Neuronal stem cell (in vitro differentiated cells): ENCODE measurements at regions not wholly inside any gene's neighbourhood (a gene's known extent, or its start where the extent isn't known, plus 50 kb on each side); places are given as distances from the start of the nearest gene placed in this dataset.

Experiments
- DNase-seq: peaks from one replicate; pipeline ENCODE4 v3.0.0-alpha.2; 2013; ENCODE audit warnings: low spot score
- H2AFZ ChIP-seq: one replicate; pipeline ENCODE4 v1.6.1; 2013; ENCODE audit warnings: mild to moderate bottlenecking, low read length, inconsistent platforms
- H2AK5ac ChIP-seq: 2 replicates; pipeline ENCODE4 v1.6.1; 2013; ENCODE audit warnings: low read depth, mild to moderate bottlenecking, inconsistent platforms, low read length, moderate library complexity, mixed read lengths
- H2BK120ac ChIP-seq: 2 replicates; pipeline ENCODE4 v1.6.1; 2013; ENCODE audit warnings: low read depth, mild to moderate bottlenecking, inconsistent platforms, low read length, moderate library complexity, mixed read lengths
- H2BK12ac ChIP-seq: one replicate; pipeline ENCODE4 v1.6.1; 2013; ENCODE audit warnings: low read length, inconsistent platforms
- H2BK15ac ChIP-seq: 2 replicates; pipeline ENCODE4 v1.6.1; 2013; ENCODE audit warnings: mild to moderate bottlenecking, low read length, inconsistent platforms, mixed read lengths
- H2BK5ac ChIP-seq: one replicate; pipeline ENCODE4 v1.6.1; 2013; ENCODE audit warnings: inconsistent platforms, mild to moderate bottlenecking, low read length, moderate library complexity
- H3K14ac ChIP-seq: one replicate; pipeline ENCODE4 v1.6.1; 2013; ENCODE audit warnings: low read length, inconsistent platforms
- H3K18ac ChIP-seq: 2 replicates; pipeline ENCODE4 v1.6.1; 2013; ENCODE audit warnings: low read length, inconsistent platforms
- H3K23ac ChIP-seq: 2 replicates; pipeline ENCODE4 v1.6.1; 2013; ENCODE audit warnings: low read depth, mild to moderate bottlenecking, mixed read lengths, low read length, inconsistent platforms; ENCODE audit not compliant: poor library complexity
- H3K27ac ChIP-seq: replicated peaks from 3 replicates; pipeline ENCODE4 v1.5.1; 2013; ENCODE audit warnings: low read length, inconsistent platforms
- H3K27me3 ChIP-seq, 3 experiments: 2 replicates each; pipeline ENCODE4 v1.6.1; 2013; ENCODE audit warnings: low read length in 3 of 3, mild to moderate bottlenecking in 2 of 3, inconsistent platforms in 1 of 3, low read depth in 1 of 3, mixed read lengths in 1 of 3, moderate library complexity in 1 of 3; ENCODE audit not compliant: control insufficient read depth in 3 of 3, insufficient read depth in 3 of 3
- H3K36me3 ChIP-seq, 2 donors: replicated peaks in 1 of 2; 2 replicates each; pipeline ENCODE4 v1.6.1; 2013; ENCODE audit warnings: low read length in 2 of 2; ENCODE audit not compliant: control insufficient read depth in 2 of 2, insufficient read depth in 2 of 2
- H3K4ac ChIP-seq: 2 replicates; pipeline ENCODE4 v1.6.1; 2013; ENCODE audit warnings: inconsistent platforms, mild to moderate bottlenecking, low read length, moderate library complexity
- H3K4me1 ChIP-seq, 2 donors: 1 replicate in 1 of 2; 2 replicates in 1 of 2; pipeline ENCODE4 v1.6.1; 2013; ENCODE audit warnings: low read length in 2 of 2, low read depth in 1 of 2; ENCODE audit not compliant: control insufficient read depth in 2 of 2, insufficient read depth in 1 of 2
- H3K4me2 ChIP-seq: one replicate; pipeline ENCODE4 v1.6.1; 2013; ENCODE audit warnings: mild to moderate bottlenecking, low read length, inconsistent platforms; ENCODE audit not compliant: insufficient read depth, poor library complexity, severe bottlenecking
- H3K4me3 ChIP-seq, 2 donors: 2 replicates each; pipeline ENCODE4 v1.5.1; 2013; ENCODE audit warnings: low read length in 2 of 2, mild to moderate bottlenecking in 2 of 2, inconsistent platforms in 1 of 2, moderate library complexity in 1 of 2
- H3K79me1 ChIP-seq: one replicate; pipeline ENCODE4 v1.6.1; 2013; ENCODE audit warnings: low read depth, mild to moderate bottlenecking, inconsistent platforms, low read length, moderate library complexity
- H3K9ac ChIP-seq: one replicate; pipeline ENCODE4 v1.6.1; 2013; ENCODE audit warnings: mild to moderate bottlenecking, low read depth, low read length, inconsistent platforms; ENCODE audit not compliant: poor library complexity
- H3K9me3 ChIP-seq, 2 donors: replicated peaks in 1 of 2; 2 replicates each; pipeline versions ENCODE3 to v1.6.1; 2013; ENCODE audit warnings: low read length in 2 of 2, mild to moderate bottlenecking in 2 of 2, inconsistent platforms in 1 of 2, low read depth in 1 of 2, mixed read lengths in 1 of 2, moderate library complexity in 1 of 2; ENCODE audit not compliant: control insufficient read depth in 2 of 2, insufficient read depth in 1 of 2
- H4K8ac ChIP-seq: one replicate; pipeline ENCODE4 v1.6.1; 2013; ENCODE audit warnings: low read depth, mild to moderate bottlenecking, inconsistent platforms, low read length, moderate library complexity
- H4K91ac ChIP-seq: one replicate; pipeline ENCODE4 v1.6.1; 2013; ENCODE audit warnings: low read length, low read depth, mild to moderate bottlenecking, inconsistent platforms; ENCODE audit not compliant: poor library complexity
- WGBS, 2 donors: extraction: QIAGEN DNeasy Blood & Tissue Kit; methylation state at CpG; one replicate each; pipeline ENCODE4 v1.1.7; 2013; ENCODE audit warnings: missing lambda C conversion rate in 2 of 2, mixed read lengths in 1 of 2; ENCODE audit not compliant: insufficient read length in 2 of 2, insufficient replicate concordance in 1 of 2; ENCODE audit errors: extremely low coverage in 2 of 2; 5-methylcytosine and 5-hydroxymethylcytosine counted together

DNA sequence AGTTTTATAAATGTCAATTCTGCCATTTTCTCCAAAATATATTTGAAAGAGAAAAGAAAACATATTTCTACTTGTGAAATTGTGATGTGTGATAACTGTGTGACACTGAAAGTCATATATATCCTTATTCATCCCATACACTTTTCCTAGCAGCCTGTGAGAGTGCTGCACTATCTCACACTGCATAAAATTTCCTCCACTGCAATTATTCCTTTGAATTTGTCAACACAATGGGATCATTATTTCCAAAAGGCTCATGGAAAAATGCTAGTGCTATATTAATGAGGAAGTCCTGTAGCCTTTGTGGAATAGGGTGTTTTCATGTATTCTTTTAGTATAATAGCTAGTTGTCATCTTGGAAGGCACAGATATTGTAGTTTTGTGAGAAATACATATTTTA lies 504.1 kb downstream of the RPL10L start:
- Histone ChIP-seq H2BK15ac (no peak overlapping the region), H3K9me3 (no peaks in the 10 kb centered on the region), H2BK12ac (no peak overlapping the region), H3K4me2 (no peak overlapping the region), H2AK5ac (no peak overlapping the region), H3K27ac (no peak overlapping the region), H3K4ac (no peak overlapping the region), H3K79me1 (no peaks in the 10 kb centered on the region), H3K18ac (no peak overlapping the region), H3K36me3 (no peaks in the 10 kb centered on the region), H4K91ac (no peak overlapping the region), H3K23ac (no peak overlapping the region), H3K9ac (no peak overlapping the region), H3K4me1 (no peaks in the 10 kb centered on the region), H3K14ac (no peak overlapping the region), H2BK120ac (no peak overlapping the region), H4K8ac (no peak overlapping the region), H2BK5ac (no peak overlapping the region), H3K27me3 (no peaks in the 10 kb centered on the region), H2AFZ (no peak overlapping the region), H3K4me3 (no peak overlapping the region)
- no peak for DNase-seq

DNA sequence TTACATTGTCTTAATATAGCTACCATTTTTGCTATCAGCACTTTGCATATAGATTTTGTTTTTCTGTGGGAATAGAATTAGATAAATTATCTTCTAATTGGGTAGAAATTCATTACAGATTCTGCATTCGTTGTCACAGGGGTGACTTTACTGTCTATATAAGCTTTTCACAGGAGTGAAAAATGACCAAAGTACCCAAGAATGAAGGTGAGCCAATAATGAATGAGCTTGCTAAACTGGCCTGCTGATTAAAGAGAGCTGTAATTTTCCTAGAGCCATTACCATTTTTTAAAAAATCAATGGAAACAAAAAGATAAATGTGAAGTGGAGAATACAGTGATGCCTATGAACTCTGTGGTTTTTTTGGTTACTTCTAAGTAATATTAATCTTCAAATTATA lies 504.6 kb downstream of the RPL10L start:
- no peaks in the 10 kb centered on the region for H3K27me3 ChIP-seq
- H3K4me2 ChIP-seq = no peak overlapping the region
- no peaks in the 10 kb centered on the region for H3K79me1 ChIP-seq
- no CpG with 5 or more reads among the region's 1 CpG for WGBS, 2 donors
- H3K27ac ChIP-seq = no peak overlapping the region
- no peak overlapping the region for H2AFZ ChIP-seq
- H3K36me3 ChIP-seq = no peaks in the 10 kb centered on the region
- no peak for DNase-seq
- H3K4me1 ChIP-seq = no peaks in the 10 kb centered on the region
- no peak overlapping the region for H3K4ac ChIP-seq
- no peak overlapping the region for H4K8ac ChIP-seq
- H4K91ac ChIP-seq = no peak overlapping the region
- H2BK120ac ChIP-seq = no peak overlapping the region
- H3K18ac ChIP-seq = no peak overlapping the region
- no peak overlapping the region for H3K4me3 ChIP-seq
- no peak overlapping the region for H2BK15ac ChIP-seq
- no peak overlapping the region for H3K9ac ChIP-seq
- H2BK12ac ChIP-seq = no peak overlapping the region
- no peaks in the 10 kb centered on the region for H3K9me3 ChIP-seq
- no peak overlapping the region for H2BK5ac ChIP-seq
- H2AK5ac ChIP-seq = no peak overlapping the region
- H3K23ac ChIP-seq = no peak overlapping the region
- H3K14ac ChIP-seq = no peak overlapping the region

DNA sequence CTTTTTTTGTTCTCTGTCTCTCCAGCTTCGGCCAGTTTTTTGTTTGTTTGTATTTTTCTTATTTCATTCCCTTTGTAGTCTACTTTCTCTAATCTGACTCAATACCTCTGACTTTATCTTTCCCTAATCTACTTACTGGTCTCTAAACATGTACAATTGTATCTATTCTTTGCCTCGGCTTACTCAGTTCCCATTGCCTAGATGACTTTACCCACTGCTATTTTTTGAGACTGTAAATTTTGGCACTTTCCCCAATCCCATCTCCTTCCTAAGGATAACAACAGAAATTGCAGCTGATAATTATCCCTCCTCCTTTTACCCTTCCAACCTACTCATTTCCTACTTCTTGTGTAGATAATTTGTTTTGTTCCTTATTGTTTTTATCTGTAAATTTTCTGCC lies 511.1 kb downstream of the RPL10L start:
- Histone ChIP-seq H2BK5ac (no peak overlapping the region), H3K36me3 (no peaks in the 10 kb centered on the region), H4K8ac (no peak overlapping the region), H3K4me3 (no peak overlapping the region), H2BK15ac (no peak overlapping the region), H3K27me3 (no peaks in the 10 kb centered on the region), H3K4ac (no peak overlapping the region), H3K79me1 (no peaks in the 10 kb centered on the region), H2AK5ac (no peak overlapping the region), H2AFZ (no peak overlapping the region), H3K23ac (no peak overlapping the region), H3K9me3 (no peaks in the 10 kb centered on the region), H2BK12ac (no peak overlapping the region), H3K14ac (no peak overlapping the region), H3K9ac (no peak overlapping the region), H3K18ac (no peak overlapping the region), H4K91ac (no peak overlapping the region), H2BK120ac (no peak overlapping the region), H3K27ac (no peak overlapping the region), H3K4me2 (no peak overlapping the region), H3K4me1 (peaks cover 0 to 5% of the 10 kb centered on the region in 2 donors)
- DNase-seq = no peak
- WGBS, 2 donors = no CpG with 5 or more reads among the region's 2 CpGs

DNA sequence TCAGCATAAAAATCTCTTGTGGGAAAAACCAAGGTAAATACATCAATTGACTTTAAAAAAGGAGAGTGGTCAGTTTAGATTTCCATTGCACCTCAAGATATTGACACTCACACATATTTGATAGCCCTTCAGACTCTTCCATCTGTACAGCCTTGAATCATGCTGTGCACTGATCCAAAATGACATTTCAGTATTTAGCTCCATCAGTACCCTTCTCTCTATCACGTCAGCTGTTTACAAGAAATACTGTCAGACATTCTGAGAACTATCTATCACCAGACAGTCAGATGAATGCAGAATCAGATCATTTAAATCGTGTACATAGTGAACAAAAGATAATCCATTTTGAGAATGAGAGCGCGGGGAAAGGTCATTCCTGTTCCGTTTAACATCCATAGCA lies 511.9 kb downstream of the RPL10L start:
- Histone ChIP-seq H3K18ac (no peak overlapping the region), H3K4me2 (no peak overlapping the region), H4K8ac (no peak overlapping the region), H3K9ac (no peak overlapping the region), H3K23ac (no peak overlapping the region), H3K4me1 (peaks cover 0 to 5% of the 10 kb centered on the region in 2 donors), H3K4me3 (no peak overlapping the region), H3K27ac (no peak overlapping the region), H3K79me1 (no peaks in the 10 kb centered on the region), H3K9me3 (no peaks in the 10 kb centered on the region), H3K14ac (no peak overlapping the region), H2AK5ac (no peak overlapping the region), H4K91ac (no peak overlapping the region), H2BK15ac (no peak overlapping the region), H3K36me3 (no peaks in the 10 kb centered on the region), H3K4ac (no peak overlapping the region), H2BK5ac (no peak overlapping the region), H2BK120ac (no peak overlapping the region), H3K27me3 (no peaks in the 10 kb centered on the region), H2AFZ (no peak overlapping the region), H2BK12ac (no peak overlapping the region)
- no CpG with 5 or more reads among the region's 5 CpGs for WGBS, 2 donors
- DNase-seq = no peak
